IMR-90 (cell line): ENCODE measurements at regions not wholly inside any gene's neighbourhood (a gene's known extent, or its start where the extent isn't known, plus 50 kb on each side); places are given as distances from the start of the nearest gene placed in this dataset.
A peak's percentile ranks its signal among the peaks of the same experiment; 100 is the strongest.

Source experiments
- ATAC-seq: fragments of 200-7000 bp; cut with Tn5 transposase; 2 replicates; pipeline ENCODE4 v1.9.1; 2020; ENCODE audit warnings: low read depth, mild to moderate bottlenecking, moderate library complexity
- BruUV-seq: library from RNA; stranded (reverse); fragments of 400-500 nt; replicated peaks from 2 replicates; lab custom pipeline; 2021; lab: Mats Ljungman, UMichigan
- CTCF ChIA-PET: fragments of 300-600 bp; formaldehyde crosslinking; extraction: SDS; loops from one replicate; lab custom pipeline; 2021; ENCODE audit warnings: antibody characterized with exemption; lab: Yijun Ruan, JAX
- POLR2A ChIA-PET: fragments of 300-600 bp; sonication (Branson Sonifier 250); formaldehyde crosslinking; loops from one replicate; lab custom pipeline; 2022; ENCODE audit warnings: antibody characterized with exemption; ENCODE audit not compliant: unreplicated experiment; lab: Charles Lee
- DNase-seq: peaks from one replicate; pipeline ENCODE4 v3.0.0; 2013
- H2AFZ ChIP-seq: replicated peaks from 2 replicates; pipeline ENCODE3; 2013; ENCODE audit warnings: low read length, mild to moderate bottlenecking; ENCODE audit not compliant: poor library complexity
- H2AK5ac ChIP-seq: 2 replicates; pipeline ENCODE4 v1.6.1; 2013; ENCODE audit warnings: low read depth, low read length, inconsistent platforms
- H2AK9ac ChIP-seq: replicated peaks from 2 replicates; pipeline ENCODE3; 2013; ENCODE audit warnings: mild to moderate bottlenecking, low read depth, low read length, moderate library complexity; ENCODE audit not compliant: poor library complexity
- H2BK120ac ChIP-seq: 2 replicates; pipeline ENCODE4 v1.6.1; 2013; ENCODE audit warnings: low read depth, low read length, inconsistent platforms
- H2BK15ac ChIP-seq: 3 replicates; pipeline ENCODE4 v1.6.1; 2013; ENCODE audit warnings: low read depth, low read length, inconsistent platforms
- H2BK20ac ChIP-seq: 2 replicates; pipeline ENCODE4 v1.6.1; 2013; ENCODE audit warnings: low read depth, mild to moderate bottlenecking, inconsistent platforms, low read length, moderate library complexity
- H2BK5ac ChIP-seq: 2 replicates; pipeline ENCODE4 v1.6.1; 2013; ENCODE audit warnings: mild to moderate bottlenecking, low read depth, low read length, inconsistent platforms; ENCODE audit not compliant: poor library complexity, severe bottlenecking
- H3K14ac ChIP-seq: replicated peaks from 2 replicates; pipeline ENCODE4 v1.6.1; 2013; ENCODE audit warnings: low read depth, low read length, inconsistent platforms
- H3K18ac ChIP-seq: 2 replicates; pipeline ENCODE4 v1.6.1; 2013; ENCODE audit warnings: low read depth, low read length, control low read depth
- H3K23ac ChIP-seq: 2 replicates; pipeline ENCODE4 v1.6.1; 2013; ENCODE audit warnings: low read depth, low read length, inconsistent platforms
- H3K27ac ChIP-seq: 2 replicates; pipeline ENCODE4 v1.5.1; 2013; ENCODE audit warnings: mild to moderate bottlenecking, control low read depth, low read length; ENCODE audit not compliant: insufficient read depth
- H3K27me3 ChIP-seq: 2 replicates; pipeline ENCODE4 v1.6.1; 2013; ENCODE audit warnings: low read length; ENCODE audit not compliant: control insufficient read depth, insufficient read depth
- H3K36me3 ChIP-seq: 2 replicates; pipeline ENCODE4 v1.6.1; 2013; ENCODE audit warnings: low read length, mixed read lengths; ENCODE audit not compliant: control insufficient read depth, insufficient read depth
- H3K4ac ChIP-seq: 2 replicates; pipeline ENCODE4 v1.6.1; 2013; ENCODE audit warnings: low read depth, low read length, inconsistent platforms
- H3K4me1 ChIP-seq: 2 replicates; pipeline ENCODE4 v1.6.1; 2013; ENCODE audit warnings: low read length, mixed read lengths; ENCODE audit not compliant: control insufficient read depth, insufficient read depth
- H3K4me2 ChIP-seq: 2 replicates; pipeline ENCODE4 v1.6.1; 2013; ENCODE audit warnings: low read depth, mild to moderate bottlenecking, control low read depth, low read length, moderate library complexity
- H3K4me3 ChIP-seq: 2 replicates; pipeline ENCODE4 v1.5.1; 2013; ENCODE audit warnings: low read depth, mild to moderate bottlenecking, control low read depth, low read length, moderate library complexity; ENCODE audit not compliant: insufficient read depth
- H3K56ac ChIP-seq: 2 replicates; pipeline ENCODE4 v1.6.1; 2013; ENCODE audit warnings: low read length, inconsistent platforms; ENCODE audit not compliant: insufficient read depth; ENCODE audit errors: extremely low read depth
- H3K79me1 ChIP-seq, 2 experiments: 2 replicates each; pipeline ENCODE4 v1.6.1; 2013; ENCODE audit warnings: low read length in 2 of 2, inconsistent platforms in 1 of 2, low read depth in 1 of 2
- H3K9ac ChIP-seq: 2 replicates; pipeline ENCODE4 v1.6.1; 2013; ENCODE audit warnings: low read depth, low read length, control low read depth
- H3K9me1 ChIP-seq: 2 replicates; pipeline ENCODE4 v1.6.1; 2013; ENCODE audit warnings: low read length, inconsistent platforms; ENCODE audit not compliant: insufficient read depth
- H3K9me3 ChIP-seq: 2 replicates; pipeline ENCODE4 v1.6.1; 2013; ENCODE audit warnings: low read length; ENCODE audit not compliant: control insufficient read depth, insufficient read depth
- H4K20me1 ChIP-seq: 2 replicates; pipeline ENCODE4 v1.6.1; 2013; ENCODE audit warnings: low read length, inconsistent platforms; ENCODE audit not compliant: insufficient read depth
- H4K5ac ChIP-seq: 2 replicates; pipeline ENCODE4 v1.6.1; 2013; ENCODE audit warnings: mild to moderate bottlenecking, low read depth, low read length, control low read depth
- H4K8ac ChIP-seq, 2 experiments: 2 replicates each; pipeline ENCODE4 v1.6.1; 2013; ENCODE audit warnings: low read depth in 2 of 2, low read length in 2 of 2, control low read depth in 1 of 2, inconsistent platforms in 1 of 2
- H4K91ac ChIP-seq: 2 replicates; pipeline ENCODE4 v1.6.1; 2013; ENCODE audit warnings: low read depth, low read length, inconsistent platforms; ENCODE audit not compliant: insufficient read depth
- BHLHE40 ChIP-seq: fragments of 150-350 bp; IDR thresholded peaks from 2 replicates; pipeline ENCODE4 v1.6.1; 2016; ENCODE audit warnings: mild to moderate bottlenecking, low read depth, low read length
- CEBPB ChIP-seq: IDR thresholded peaks from 2 replicates; pipeline ENCODE4 v1.6.1; 2012; ENCODE audit warnings: low read depth, low read length, improper control_type of control experiment
- ELK1 ChIP-seq: fragments of 150-350 bp; IDR thresholded peaks from 2 replicates; pipeline ENCODE4 v1.6.1; 2016; ENCODE audit warnings: low read depth, mild to moderate bottlenecking, low read length, moderate library complexity, borderline replicate concordance
- FOS ChIP-seq: fragments of 150-350 bp; IDR thresholded peaks from 2 replicates; pipeline ENCODE4 v1.6.1; 2016; ENCODE audit warnings: low read depth, low read length
- MAFK ChIP-seq: IDR thresholded peaks from 2 replicates; pipeline ENCODE4 v1.6.1; 2012; ENCODE audit warnings: low read depth, low read length, improper control_type of control experiment
- MAZ ChIP-seq: IDR thresholded peaks from 2 replicates; pipeline ENCODE4 v1.6.1; 2012; ENCODE audit warnings: low read depth, mild to moderate bottlenecking, low read length, improper control_type of control experiment, moderate library complexity, borderline replicate concordance
- MXI1 ChIP-seq: IDR thresholded peaks from 2 replicates; pipeline ENCODE4 v1.6.1; 2012; ENCODE audit warnings: low read depth, mild to moderate bottlenecking, low read length, moderate library complexity, borderline replicate concordance
- NFE2L2 ChIP-seq: fragments of 150-350 bp; IDR thresholded peaks from 2 replicates; pipeline ENCODE4 v1.6.1; 2016; ENCODE audit warnings: low read depth, mild to moderate bottlenecking, low read length
- POLR2A ChIP-seq: IDR thresholded peaks from 2 replicates; pipeline ENCODE4 v1.6.1; 2012; ENCODE audit warnings: mild to moderate bottlenecking, low read depth, low read length
- RAD21 ChIP-seq: IDR thresholded peaks from 2 replicates; pipeline ENCODE4 v1.6.1; 2012; ENCODE audit warnings: low read length, improper control_type of control experiment
- RCOR1 ChIP-seq: IDR thresholded peaks from 2 replicates; pipeline ENCODE4 v1.6.1; 2012; ENCODE audit warnings: mild to moderate bottlenecking, low read length, improper control_type of control experiment; ENCODE audit not compliant: insufficient replicate concordance
- RFX5 ChIP-seq: IDR thresholded peaks from 2 replicates; pipeline ENCODE4 v1.8.0; 2012; ENCODE audit warnings: low read depth, mild to moderate bottlenecking, low read length, moderate library complexity
- SMC3 ChIP-seq: fragments of 150-350 bp; IDR thresholded peaks from 2 replicates; pipeline ENCODE4 v1.6.1; 2016; ENCODE audit warnings: low read depth, mild to moderate bottlenecking, antibody characterized with exemption, low read length, moderate library complexity
- WGBS, 2 experiments: methylation state at CpG; one replicate each; pipeline versions ENCODE4 v1.1.5 to v1.1.7; 2013; ENCODE audit warnings: missing lambda C conversion rate in 2 of 2; ENCODE audit not compliant: insufficient read length in 1 of 2; ENCODE audit errors: extremely low coverage in 2 of 2; 5-methylcytosine and 5-hydroxymethylcytosine counted together
- dilution Hi-C: fragments of 300-500 bp; cut with HindIII; formaldehyde crosslinking; loops from one replicate; pipeline ENCODE4 v1.14.3; 2018; ENCODE audit warnings: low sequenced_read_pairs; ENCODE audit not compliant: unreplicated experiment
- in situ Hi-C: fragments of 300-500 bp; cut with MboI; formaldehyde crosslinking; loops from 3 replicates; pipeline ENCODE4 v1.14.3; 2019; ENCODE audit warnings: low sequenced_read_pairs, inconsistent platforms, mixed read lengths
- intact Hi-C: fragments of 100-400 bp; cut with micrococcal nuclease; formaldehyde crosslinking; loops from 2 replicates; pipeline ENCODE4 v1.10.0; 2022
- TF ChIP-seq, protein P1 (sequence below): fragments of 150-350 bp; IDR thresholded peaks from 2 replicates; pipeline ENCODE4 v1.6.1; 2017; ENCODE audit warnings: mild to moderate bottlenecking, antibody characterized with exemption, low read length, low read depth
- TF ChIP-seq, protein P2 (sequence below): conservative IDR thresholded peaks from 2 replicates; pipeline ENCODE4 v1.5.1; 2012; ENCODE audit warnings: mild to moderate bottlenecking, low read depth, low read length, improper control_type of control experiment

DNA sequence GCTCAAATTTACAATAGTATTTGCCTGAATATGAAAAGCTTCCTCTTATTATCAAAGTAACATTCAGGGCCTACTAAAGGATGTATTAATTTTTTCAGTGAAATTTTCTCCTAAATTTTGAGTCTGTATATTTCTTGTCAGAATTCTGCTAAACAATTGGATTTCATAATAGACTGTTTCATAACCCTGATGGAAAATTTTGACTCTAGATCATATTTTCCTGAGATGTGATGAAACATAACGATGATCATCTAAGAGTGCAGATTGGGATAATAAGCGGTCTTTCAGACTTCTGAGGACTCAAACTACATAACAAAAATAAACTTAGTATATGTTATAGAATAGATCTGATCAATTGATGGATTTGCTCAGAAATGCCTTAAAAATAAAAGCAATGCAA lies 574.5 kb upstream of the TBL1XR1 start:
- Histone ChIP-seq H3K9ac (no peak overlapping the region), H3K27me3 (no peaks in the 10 kb centered on the region), H3K23ac (no peak overlapping the region), H3K4me2 (no peak overlapping the region), H2BK5ac (peak overlapping the region; percentile 85), H3K9me3 (peaks cover 8% of the 10 kb centered on the region; the same call in 1 of the 2 replicates), H3K56ac (no peak overlapping the region), H4K5ac (no peak overlapping the region), H3K36me3 (no peaks in the 10 kb centered on the region), H2AK5ac (no peak overlapping the region), H3K4me1 (peaks cover 11% of the 10 kb centered on the region), H4K91ac (no peak overlapping the region), H4K8ac (no peak overlapping the region), H2BK120ac (peak overlapping the region; percentile 17; the same call in 1 of the 2 replicates), H4K20me1 (no peaks in the 10 kb centered on the region), H3K14ac (no peak overlapping the region), H3K79me1 (no peaks in the 10 kb centered on the region), H3K27ac (no peak overlapping the region), H3K4me3 (no peak overlapping the region), H2BK15ac (no peak overlapping the region), H3K9me1 (peaks cover 7% of the 10 kb centered on the region; the same call in 1 of the 2 replicates), H2AK9ac (no peak overlapping the region), H2AFZ (no peak overlapping the region), H3K18ac (peak overlapping the region; percentile 56; the same call in 1 of the 2 replicates), H3K4ac (no peak overlapping the region), H2BK20ac (peak overlapping the region; percentile 91; the same call in 1 of the 2 replicates)
- ATAC-seq (no peak), DNase-seq (no peak)
- dilution Hi-C loops, result no loop called here
- TF ChIP-seq MXI1, result no peak
- no peak for TF ChIP-seq ELK1
- no peak for TF ChIP-seq CEBPB
- TF ChIP-seq FOS, result no peak
- TF ChIP-seq BHLHE40, result no peak
- no peak for TF ChIP-seq NFE2L2
- no peak for TF ChIP-seq MAFK
- no peak for TF ChIP-seq SMC3
- no peak for TF ChIP-seq RCOR1
- TF ChIP-seq POLR2A, result no peak
- TF ChIP-seq, protein P1, sequence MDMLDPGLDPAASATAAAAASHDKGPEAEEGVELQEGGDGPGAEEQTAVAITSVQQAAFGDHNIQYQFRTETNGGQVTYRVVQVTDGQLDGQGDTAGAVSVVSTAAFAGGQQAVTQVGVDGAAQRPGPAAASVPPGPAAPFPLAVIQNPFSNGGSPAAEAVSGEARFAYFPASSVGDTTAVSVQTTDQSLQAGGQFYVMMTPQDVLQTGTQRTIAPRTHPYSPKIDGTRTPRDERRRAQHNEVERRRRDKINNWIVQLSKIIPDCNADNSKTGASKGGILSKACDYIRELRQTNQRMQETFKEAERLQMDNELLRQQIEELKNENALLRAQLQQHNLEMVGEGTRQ, result no peak
- no peak for TF ChIP-seq RAD21
- TF ChIP-seq, protein P2, sequence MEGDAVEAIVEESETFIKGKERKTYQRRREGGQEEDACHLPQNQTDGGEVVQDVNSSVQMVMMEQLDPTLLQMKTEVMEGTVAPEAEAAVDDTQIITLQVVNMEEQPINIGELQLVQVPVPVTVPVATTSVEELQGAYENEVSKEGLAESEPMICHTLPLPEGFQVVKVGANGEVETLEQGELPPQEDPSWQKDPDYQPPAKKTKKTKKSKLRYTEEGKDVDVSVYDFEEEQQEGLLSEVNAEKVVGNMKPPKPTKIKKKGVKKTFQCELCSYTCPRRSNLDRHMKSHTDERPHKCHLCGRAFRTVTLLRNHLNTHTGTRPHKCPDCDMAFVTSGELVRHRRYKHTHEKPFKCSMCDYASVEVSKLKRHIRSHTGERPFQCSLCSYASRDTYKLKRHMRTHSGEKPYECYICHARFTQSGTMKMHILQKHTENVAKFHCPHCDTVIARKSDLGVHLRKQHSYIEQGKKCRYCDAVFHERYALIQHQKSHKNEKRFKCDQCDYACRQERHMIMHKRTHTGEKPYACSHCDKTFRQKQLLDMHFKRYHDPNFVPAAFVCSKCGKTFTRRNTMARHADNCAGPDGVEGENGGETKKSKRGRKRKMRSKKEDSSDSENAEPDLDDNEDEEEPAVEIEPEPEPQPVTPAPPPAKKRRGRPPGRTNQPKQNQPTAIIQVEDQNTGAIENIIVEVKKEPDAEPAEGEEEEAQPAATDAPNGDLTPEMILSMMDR, result no peak
- no peak for TF ChIP-seq RFX5
- no peak for TF ChIP-seq MAZ
- intact Hi-C loops, result no loop called here
- ChIA-PET POLR2A (no interaction called here), CTCF (no interaction called here)
- in situ Hi-C loops, result no loop called here
- no CpG with 5 or more reads among the region's 2 CpGs for WGBS, 2 experiments
- BruUV-seq, result no TSS peak
